Coronary artery (tissue), 2 donors: ENCODE measurements at regions not wholly inside any gene's neighbourhood (a gene's known extent, or its start where the extent isn't known, plus 50 kb on each side); places are given as distances from the start of the nearest gene placed in this dataset.

Source experiments
- DNase-seq: peaks from one replicate; pipeline ENCODE4 v3.0.0-alpha.2; 2017; ENCODE audit warnings: low spot score
- H3K27ac ChIP-seq, 2 donors: fragments of 200-600 bp; sonication (generic); one replicate each; pipeline ENCODE4 v1.5.1; 2016 to 2019
- H3K4me3 ChIP-seq: fragments of 200-600 bp; sonication (generic); 2 replicates; pipeline ENCODE4 v1.5.1; 2016; ENCODE audit warnings: mild to moderate bottlenecking, moderate library complexity
- TF ChIP-seq, protein P1 (sequence below): fragments of 200-600 bp; sonication (generic); IDR thresholded peaks from one replicate; pipeline ENCODE4 v1.5.1; 2019; ENCODE audit warnings: antibody characterized with exemption

DNA sequence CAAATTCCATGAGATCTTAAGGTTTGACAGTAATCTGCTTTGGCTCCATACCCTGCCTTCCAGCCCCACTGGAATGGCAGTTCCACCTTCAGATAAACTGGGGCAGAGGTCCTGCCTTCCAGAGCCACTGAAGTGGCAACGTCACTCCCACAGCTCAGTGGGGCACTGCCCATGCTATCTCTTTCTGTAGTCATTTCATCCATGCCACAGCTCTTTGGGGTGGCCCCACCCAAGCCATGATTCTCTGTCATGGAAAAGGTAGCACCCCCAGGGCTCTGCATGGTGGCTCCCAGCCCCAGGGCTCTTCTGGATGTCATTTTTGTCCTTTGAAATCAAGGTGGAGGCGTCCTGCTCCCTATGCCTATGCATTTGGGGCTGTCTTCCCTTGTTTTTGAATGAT lies 596.5 kb downstream of the SPOCK3 start:
- TF ChIP-seq, protein P1, sequence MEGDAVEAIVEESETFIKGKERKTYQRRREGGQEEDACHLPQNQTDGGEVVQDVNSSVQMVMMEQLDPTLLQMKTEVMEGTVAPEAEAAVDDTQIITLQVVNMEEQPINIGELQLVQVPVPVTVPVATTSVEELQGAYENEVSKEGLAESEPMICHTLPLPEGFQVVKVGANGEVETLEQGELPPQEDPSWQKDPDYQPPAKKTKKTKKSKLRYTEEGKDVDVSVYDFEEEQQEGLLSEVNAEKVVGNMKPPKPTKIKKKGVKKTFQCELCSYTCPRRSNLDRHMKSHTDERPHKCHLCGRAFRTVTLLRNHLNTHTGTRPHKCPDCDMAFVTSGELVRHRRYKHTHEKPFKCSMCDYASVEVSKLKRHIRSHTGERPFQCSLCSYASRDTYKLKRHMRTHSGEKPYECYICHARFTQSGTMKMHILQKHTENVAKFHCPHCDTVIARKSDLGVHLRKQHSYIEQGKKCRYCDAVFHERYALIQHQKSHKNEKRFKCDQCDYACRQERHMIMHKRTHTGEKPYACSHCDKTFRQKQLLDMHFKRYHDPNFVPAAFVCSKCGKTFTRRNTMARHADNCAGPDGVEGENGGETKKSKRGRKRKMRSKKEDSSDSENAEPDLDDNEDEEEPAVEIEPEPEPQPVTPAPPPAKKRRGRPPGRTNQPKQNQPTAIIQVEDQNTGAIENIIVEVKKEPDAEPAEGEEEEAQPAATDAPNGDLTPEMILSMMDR = no peak
- DNase-seq = no peak
- Histone ChIP-seq H3K27ac (no peak overlapping the region), H3K4me3 (no peak overlapping the region)

DNA sequence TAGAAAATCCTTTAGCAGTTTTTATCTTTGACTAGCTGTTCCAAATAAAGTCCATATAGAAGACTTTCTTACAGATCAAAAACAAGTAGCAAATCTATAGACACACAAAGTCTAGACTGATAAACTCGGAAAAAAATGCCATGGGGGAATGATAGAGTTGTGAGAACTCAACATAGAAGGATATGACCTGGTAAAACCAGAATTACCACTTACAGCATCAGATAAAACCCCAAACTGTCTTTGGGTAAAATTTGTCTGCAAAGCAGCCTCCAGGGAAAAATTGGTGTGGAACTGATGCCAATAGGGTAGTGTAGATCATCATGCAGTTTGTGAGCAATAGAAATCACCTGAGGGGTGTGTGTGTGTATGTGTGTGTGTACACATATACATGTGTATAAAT lies 579.1 kb downstream of the SPOCK3 start:
- Histone ChIP-seq H3K27ac (no peak overlapping the region), H3K4me3 (no peak overlapping the region)
- TF ChIP-seq, protein P1 = no peak
- no peak for DNase-seq

DNA sequence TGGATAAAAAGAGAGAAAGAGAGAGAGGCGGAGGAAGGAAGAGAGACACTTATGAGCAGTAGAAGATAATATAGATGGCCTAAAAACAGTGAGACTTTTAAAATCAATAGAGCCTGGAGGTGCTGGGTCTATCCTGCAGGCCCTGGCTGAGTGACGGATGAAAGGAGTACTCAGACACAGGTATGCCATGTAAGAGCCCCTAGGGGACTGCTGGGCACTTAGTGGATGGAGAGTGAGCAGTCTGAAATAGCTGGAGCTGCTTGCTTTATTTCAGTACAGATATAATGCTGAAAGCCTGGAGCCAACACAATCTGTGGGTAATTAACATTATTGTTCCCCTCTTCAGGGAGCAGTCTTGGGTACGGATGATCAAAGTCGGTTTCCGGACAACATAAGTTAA lies 578.6 kb downstream of the SPOCK3 start:
- H3K27ac ChIP-seq = no peak overlapping the region
- TF ChIP-seq, protein P1 = no peak
- DNase-seq = no peak
- H3K4me3 ChIP-seq = no peak overlapping the region

DNA sequence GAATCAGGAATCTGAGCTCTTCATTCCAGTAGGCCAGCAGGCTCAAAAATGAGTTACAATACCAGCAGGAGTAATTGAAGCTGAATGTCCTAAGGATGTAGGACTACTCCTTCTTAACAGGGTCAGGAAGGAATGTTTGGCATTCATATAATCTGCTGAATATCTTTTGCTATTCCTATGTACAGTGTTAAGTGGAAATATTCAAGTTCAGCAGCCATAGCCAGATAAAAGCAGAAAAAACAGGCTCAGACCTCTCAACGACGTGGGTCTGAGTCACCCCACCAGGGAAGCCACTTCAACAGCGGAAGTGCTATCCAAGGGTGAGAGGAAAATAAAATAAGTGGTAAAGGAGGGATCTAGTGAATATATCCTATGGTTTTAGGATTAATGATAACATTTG lies 577.0 kb downstream of the SPOCK3 start:
- Histone ChIP-seq H3K27ac (no peak overlapping the region), H3K4me3 (no peak overlapping the region)
- no peak for DNase-seq
- TF ChIP-seq, protein P1 = no peak

DNA sequence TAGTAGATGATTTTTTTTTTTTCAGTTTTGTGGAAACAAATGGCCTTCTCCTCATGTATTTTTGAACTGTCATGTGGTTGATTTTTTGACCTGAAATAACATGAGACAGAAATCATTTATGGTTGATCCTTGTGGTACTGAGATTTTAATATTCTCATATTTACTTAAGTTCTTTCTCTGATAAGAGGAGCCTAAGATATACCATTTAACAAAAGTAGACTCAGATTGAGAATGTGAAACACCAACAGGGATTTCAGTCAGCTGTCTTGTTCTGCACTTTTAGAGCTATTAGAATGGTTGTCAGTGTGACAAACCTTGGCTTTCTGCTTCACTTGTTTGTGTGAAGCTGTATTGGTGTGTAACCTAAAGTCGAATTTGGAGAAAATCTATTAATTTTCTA lies 575.7 kb downstream of the SPOCK3 start:
- no peak for DNase-seq
- Histone ChIP-seq H3K4me3 (no peak overlapping the region), H3K27ac (no peak overlapping the region)
- TF ChIP-seq, protein P1 = no peak

DNA sequence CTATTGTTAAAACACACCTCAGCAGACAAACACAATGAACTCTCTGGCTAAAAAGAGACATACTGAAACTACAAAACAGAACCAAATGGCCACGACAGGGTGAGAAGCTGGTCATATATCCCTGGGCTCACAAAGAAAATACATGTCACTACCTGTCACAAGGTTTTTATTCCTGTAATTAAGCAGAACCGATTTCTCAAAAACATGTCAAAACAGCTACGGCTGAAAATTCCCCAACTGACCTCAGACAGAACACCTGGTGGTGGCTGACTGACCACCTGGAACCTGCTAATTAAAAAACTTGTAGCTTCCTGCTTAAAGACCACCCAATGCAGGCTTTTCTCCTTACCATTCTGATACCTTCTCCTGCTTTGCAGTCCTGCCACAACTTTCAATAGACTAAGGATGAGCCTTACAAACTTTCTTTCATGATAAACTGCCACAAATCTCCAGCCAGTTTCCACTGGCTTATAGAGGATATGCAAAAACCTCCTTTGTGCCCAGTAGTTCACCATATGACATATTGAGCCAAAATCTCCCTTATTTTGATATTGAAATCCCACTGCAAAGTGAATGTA lies 571.9 kb downstream of the SPOCK3 start:
- TF ChIP-seq, protein P1 = no peak
- Histone ChIP-seq H3K27ac (no peak overlapping the region), H3K4me3 (no peak overlapping the region)
- DNase-seq = no peak

DNA sequence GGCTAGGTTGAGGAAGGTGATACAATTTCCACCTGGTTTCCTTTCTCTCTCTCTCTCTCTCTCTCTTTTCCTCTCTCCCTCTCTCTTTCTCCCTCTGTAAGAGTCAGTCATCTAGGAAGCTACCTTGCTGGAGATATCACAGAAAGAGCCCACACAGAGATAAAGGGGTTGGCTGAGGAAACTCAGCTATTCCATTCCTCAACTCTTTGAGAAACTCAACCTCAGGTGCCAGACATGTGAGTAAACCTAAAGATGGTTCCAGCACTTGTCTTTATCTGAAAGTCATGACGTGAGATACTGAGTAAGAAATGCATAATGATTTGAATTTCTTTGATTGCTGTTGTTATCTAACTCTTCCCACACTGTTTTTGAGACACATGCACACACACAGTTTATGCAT lies 564.0 kb downstream of the SPOCK3 start:
- H3K27ac ChIP-seq = no peak overlapping the region
- H3K4me3 ChIP-seq = no peak overlapping the region
- no peak for DNase-seq
- TF ChIP-seq, protein P1 = no peak
